SU-DHL-6 (cell line): ENCODE measurements at regions not wholly inside any gene's neighbourhood (a gene's known extent, or its start where the extent isn't known, plus 50 kb on each side); places are given as distances from the start of the nearest gene placed in this dataset.

Source experiments
- H2AFZ ChIP-seq: fragments of 200-600 bp; sonication (generic); 2 replicates; pipeline ENCODE4 v1.6.1; 2014; ENCODE audit warnings: low read depth, mild to moderate bottlenecking, moderate library complexity, mixed read lengths, antibody characterized with exemption, low read length; ENCODE audit not compliant: severe bottlenecking
- H3F3A ChIP-seq: fragments of 200-600 bp; shearing (Covaris generic); 2 replicates; pipeline ENCODE4 v1.6.0; 2016; ENCODE audit warnings: antibody characterized with exemption, mild to moderate bottlenecking; ENCODE audit not compliant: insufficient read depth
- H3K27ac ChIP-seq: fragments of 200-600 bp; sonication (generic); 2 replicates; pipeline ENCODE4 v1.5.1; 2016; ENCODE audit warnings: low read depth, mild to moderate bottlenecking, low read length, moderate library complexity, mixed read lengths
- H3K27me3 ChIP-seq: fragments of 200-600 bp; sonication (generic), shearing (Covaris generic); 2 replicates; pipeline ENCODE4 v1.6.0; 2014; ENCODE audit warnings: mild to moderate bottlenecking, low read length
- H3K36me3 ChIP-seq: fragments of 200-600 bp; sonication (generic); 2 replicates; pipeline ENCODE4 v1.6.1; 2014; ENCODE audit warnings: mild to moderate bottlenecking, low read length, mixed read lengths
- H3K4me2 ChIP-seq: fragments of 300-600, 200-600 bp; shearing (Covaris generic), sonication (generic); 2 replicates; pipeline ENCODE4 v1.6.0; 2014; ENCODE audit warnings: low read length, low read depth, mild to moderate bottlenecking; ENCODE audit not compliant: poor library complexity, severe bottlenecking
- H3K4me3 ChIP-seq: fragments of 200-600 bp; sonication (generic); 2 replicates; pipeline ENCODE4 v1.5.1; 2014; ENCODE audit warnings: antibody characterized with exemption, low read length, mild to moderate bottlenecking, mixed read lengths; ENCODE audit not compliant: insufficient read depth, poor library complexity, severe bottlenecking
- H3K79me2 ChIP-seq: fragments of 200-600 bp; sonication (generic); 2 replicates; pipeline ENCODE4 v1.6.1; 2014; ENCODE audit warnings: mild to moderate bottlenecking, low read length, moderate library complexity; ENCODE audit not compliant: insufficient read depth
- H3K9ac ChIP-seq: fragments of 200-600 bp; sonication (generic); 2 replicates; pipeline ENCODE4 v1.7.0; 2014; ENCODE audit warnings: mild to moderate bottlenecking, low read length
- H3K9me2 ChIP-seq: fragments of 200-600 bp; sonication (generic); replicated peaks from 2 replicates; pipeline ENCODE4 v1.6.1; 2014; ENCODE audit warnings: low read length; ENCODE audit not compliant: insufficient read depth
- H3K9me3 ChIP-seq: fragments of 200-600 bp; sonication (generic); 2 replicates; pipeline ENCODE4 v1.6.1; 2014; ENCODE audit warnings: low read length, mixed read lengths; ENCODE audit not compliant: insufficient read depth
- H4K20me1 ChIP-seq: fragments of 200-600 bp; sonication (generic); 2 replicates; pipeline ENCODE4 v1.6.1; 2014; ENCODE audit warnings: low read depth, mild to moderate bottlenecking, antibody characterized with exemption, low read length, moderate library complexity, mixed read lengths
- EZH2phosphoT487 ChIP-seq: fragments of 200-600 bp; sonication (generic), shearing (Covaris generic); conservative IDR thresholded peaks from 2 replicates; pipeline ENCODE4 v1.6.1; 2018; ENCODE audit warnings: mild to moderate bottlenecking, antibody characterized with exemption, low read length, moderate library complexity, mixed read lengths
- TF ChIP-seq, protein P1 (sequence below): fragments of 200-600 bp; sonication (generic); IDR thresholded peaks from one replicate; pipeline ENCODE4 v1.5.1; 2017; ENCODE audit warnings: antibody characterized with exemption, mild to moderate bottlenecking, low read length, moderate library complexity; ENCODE audit not compliant: insufficient read depth, poor library complexity, severe bottlenecking

- no peaks in the 10 kb centered on the region for H3F3A ChIP-seq
- no peaks in the 10 kb centered on the region for H3K27me3 ChIP-seq
- H3K9me2 ChIP-seq, result no peaks in the 10 kb centered on the region
- no peaks in the 10 kb centered on the region for H3K79me2 ChIP-seq
- H3K4me3 ChIP-seq, result no peak overlapping the region
- no peak overlapping the region for H3K27ac ChIP-seq
- no peak overlapping the region for H3K4me2 ChIP-seq
- H3K36me3 ChIP-seq, result no peaks in the 10 kb centered on the region
- H3K9me3 ChIP-seq, result no peaks in the 10 kb centered on the region
- no peak for TF ChIP-seq EZH2phosphoT487
- TF ChIP-seq, protein P1, sequence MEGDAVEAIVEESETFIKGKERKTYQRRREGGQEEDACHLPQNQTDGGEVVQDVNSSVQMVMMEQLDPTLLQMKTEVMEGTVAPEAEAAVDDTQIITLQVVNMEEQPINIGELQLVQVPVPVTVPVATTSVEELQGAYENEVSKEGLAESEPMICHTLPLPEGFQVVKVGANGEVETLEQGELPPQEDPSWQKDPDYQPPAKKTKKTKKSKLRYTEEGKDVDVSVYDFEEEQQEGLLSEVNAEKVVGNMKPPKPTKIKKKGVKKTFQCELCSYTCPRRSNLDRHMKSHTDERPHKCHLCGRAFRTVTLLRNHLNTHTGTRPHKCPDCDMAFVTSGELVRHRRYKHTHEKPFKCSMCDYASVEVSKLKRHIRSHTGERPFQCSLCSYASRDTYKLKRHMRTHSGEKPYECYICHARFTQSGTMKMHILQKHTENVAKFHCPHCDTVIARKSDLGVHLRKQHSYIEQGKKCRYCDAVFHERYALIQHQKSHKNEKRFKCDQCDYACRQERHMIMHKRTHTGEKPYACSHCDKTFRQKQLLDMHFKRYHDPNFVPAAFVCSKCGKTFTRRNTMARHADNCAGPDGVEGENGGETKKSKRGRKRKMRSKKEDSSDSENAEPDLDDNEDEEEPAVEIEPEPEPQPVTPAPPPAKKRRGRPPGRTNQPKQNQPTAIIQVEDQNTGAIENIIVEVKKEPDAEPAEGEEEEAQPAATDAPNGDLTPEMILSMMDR, result no peak
- no peaks in the 10 kb centered on the region for H4K20me1 ChIP-seq
- H2AFZ ChIP-seq, result no peak overlapping the region
- H3K9ac ChIP-seq, result no peak overlapping the region
Measured at GRCh38 chr4:138910914-138911336, 104.7 kb upstream of the NOCT start.

DNA sequence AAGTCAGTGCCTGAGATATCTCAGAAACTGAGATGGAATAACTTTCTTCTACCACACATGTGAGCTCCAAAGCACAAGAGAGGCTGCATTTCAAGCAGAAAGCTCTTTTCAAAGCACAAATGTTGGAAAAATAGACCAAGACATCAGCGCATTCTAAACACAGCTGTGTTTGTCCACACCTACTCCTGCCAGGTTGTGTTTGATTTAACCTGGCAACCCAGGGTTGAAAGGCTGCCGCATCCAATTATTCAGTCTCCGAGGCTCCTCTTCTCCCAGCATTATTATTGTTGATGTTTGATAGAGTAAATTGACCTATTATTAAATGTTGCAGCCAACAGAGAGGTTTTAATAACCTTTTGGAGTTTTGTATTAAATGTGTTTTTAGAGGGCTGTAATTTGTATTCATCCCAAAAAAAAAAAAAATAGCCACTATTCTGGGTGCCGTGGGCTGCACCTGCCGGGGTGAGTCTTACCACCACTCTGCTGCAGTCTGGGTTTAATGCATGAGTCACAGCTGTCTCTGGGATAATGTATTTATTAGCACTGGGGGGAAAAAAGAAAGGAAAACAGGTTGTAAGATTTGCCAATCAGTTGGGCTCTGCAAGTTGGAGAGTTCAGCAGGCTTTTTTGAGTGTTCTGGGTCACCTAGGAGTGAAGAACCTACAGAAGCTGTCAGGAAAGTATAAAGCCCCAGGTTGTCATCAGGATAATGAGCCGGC, 105.2 kb upstream of the NOCT start:
- H3K36me3 ChIP-seq, result no peaks in the 10 kb centered on the region
- no peaks in the 10 kb centered on the region for H4K20me1 ChIP-seq
- no peak overlapping the region for H3K4me3 ChIP-seq
- no peak overlapping the region for H3K4me2 ChIP-seq
- H3K27me3 ChIP-seq, result no peaks in the 10 kb centered on the region
- no peak overlapping the region for H2AFZ ChIP-seq
- no peak overlapping the region for H3K9ac ChIP-seq
- no peak for TF ChIP-seq EZH2phosphoT487
- no peaks in the 10 kb centered on the region for H3K79me2 ChIP-seq
- no peaks in the 10 kb centered on the region for H3K9me3 ChIP-seq
- H3F3A ChIP-seq, result no peaks in the 10 kb centered on the region
- no peaks in the 10 kb centered on the region for H3K9me2 ChIP-seq
- H3K27ac ChIP-seq, result no peak overlapping the region

- Histone ChIP-seq H3K36me3 (no peaks in the 10 kb centered on the region), H4K20me1 (no peaks in the 10 kb centered on the region), H2AFZ (no peak overlapping the region), H3K4me2 (no peak overlapping the region), H3K27me3 (no peaks in the 10 kb centered on the region), H3F3A (no peaks in the 10 kb centered on the region), H3K9ac (no peak overlapping the region), H3K9me3 (no peaks in the 10 kb centered on the region), H3K9me2 (no peaks in the 10 kb centered on the region), H3K27ac (no peak overlapping the region), H3K4me3 (no peak overlapping the region), H3K79me2 (no peaks in the 10 kb centered on the region)
- TF ChIP-seq, protein P1, result no peak
- no peak for TF ChIP-seq EZH2phosphoT487
Measured at GRCh38 chr4:138909587-138909986, 106.0 kb upstream of the NOCT start.

DNA sequence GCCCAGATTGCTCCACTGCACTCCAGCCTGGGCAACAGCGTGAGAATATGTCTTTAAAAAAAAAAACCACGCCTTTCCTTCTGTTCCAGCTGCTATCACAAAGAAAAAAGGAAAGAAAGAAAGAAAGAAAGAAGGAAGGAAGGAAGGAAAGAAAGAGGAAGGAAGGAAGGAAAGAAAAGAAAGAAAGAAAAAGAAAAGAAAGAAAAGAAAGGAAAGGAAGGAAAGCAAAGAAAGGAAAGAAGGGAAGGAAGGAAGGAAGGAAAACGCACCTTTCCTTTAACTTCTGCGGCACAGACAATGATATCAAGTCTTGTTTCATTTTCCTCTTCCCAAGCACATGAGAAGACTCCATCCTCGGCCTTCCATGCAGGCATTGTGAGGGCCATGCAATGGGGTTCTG, 107.4 kb upstream of the NOCT start:
- Histone ChIP-seq H3K36me3 (no peaks in the 10 kb centered on the region), H2AFZ (no peak overlapping the region), H3K4me2 (no peak overlapping the region), H3K27me3 (no peaks in the 10 kb centered on the region), H3K27ac (no peak overlapping the region), H3K9me3 (no peaks in the 10 kb centered on the region), H4K20me1 (no peaks in the 10 kb centered on the region), H3K79me2 (no peaks in the 10 kb centered on the region), H3K9me2 (no peaks in the 10 kb centered on the region), H3F3A (no peaks in the 10 kb centered on the region), H3K9ac (no peak overlapping the region), H3K4me3 (no peak overlapping the region)
- no peak for TF ChIP-seq EZH2phosphoT487
- TF ChIP-seq, protein P1, result no peak
